Kidney (tissue), 13 donors: ENCODE measurements at regions not wholly inside any gene's neighbourhood (a gene's known extent, or its start where the extent isn't known, plus 50 kb on each side); places are given as distances from the start of the nearest gene placed in this dataset.

Experiments
- DNase-seq, 5 donors: peaks; one replicate each; pipeline ENCODE4 v3.0.0-alpha.2; 2013 to 2020
- FAIRE-seq: peaks from 2 replicates; lab custom pipeline; 2012; peaks lifted over from hg19 to GRCh38; lab: Jason Lieb, UNC
- H3K27ac ChIP-seq, 2 donors: one replicate each; pipeline ENCODE4 v1.7.0; 2013; ENCODE audit warnings: low read depth in 2 of 2, low read length in 2 of 2, inconsistent platforms in 1 of 2
- H3K27me3 ChIP-seq: one replicate; pipeline ENCODE4 v1.7.1; 2013; ENCODE audit warnings: low read length, inconsistent platforms; ENCODE audit not compliant: control insufficient read depth, insufficient read depth
- H3K36me3 ChIP-seq, 3 donors: one replicate each; pipeline versions ENCODE4 v1.7.0 to v1.7.1; 2013; ENCODE audit warnings: low read length in 3 of 3, control low read depth in 1 of 3, inconsistent platforms in 1 of 3; ENCODE audit not compliant: insufficient read depth in 3 of 3, control insufficient read depth in 2 of 3
- H3K4me1 ChIP-seq, 3 donors: one replicate each; pipeline versions ENCODE4 v1.7.0 to v1.7.1; 2013; ENCODE audit warnings: low read length in 3 of 3, inconsistent platforms in 1 of 3, low read depth in 1 of 3; ENCODE audit not compliant: control insufficient read depth in 2 of 3, insufficient read depth in 2 of 3
- H3K4me3 ChIP-seq, 3 donors: one replicate each; pipeline versions ENCODE4 v1.7.0 to v1.8.1; 2013; ENCODE audit warnings: low read length in 3 of 3, control low read depth in 1 of 3, inconsistent platforms in 1 of 3
- H3K9ac ChIP-seq, 3 donors: one replicate each; pipeline versions ENCODE4 v1.7.0 to v1.7.1; 2013; ENCODE audit warnings: low read length in 3 of 3, control low read depth in 1 of 3, inconsistent platforms in 1 of 3
- H3K9me3 ChIP-seq, 3 donors: one replicate each; pipeline versions ENCODE4 v1.7.0 to v1.7.1; 2013; ENCODE audit warnings: low read length in 3 of 3, control low read depth in 1 of 3, inconsistent platforms in 1 of 3; ENCODE audit not compliant: control insufficient read depth in 2 of 3, insufficient read depth in 1 of 3
- intact Hi-C: fragments of 100-400 bp; cut with DNase I; formaldehyde crosslinking; loops from one replicate; pipeline ENCODE4 v1.11.1; 2022
- TF ChIP-seq, protein P1 (sequence below): IDR thresholded peaks from 3 replicates; pipeline ENCODE4 v1.5.1; 2012; ENCODE audit warnings: mild to moderate bottlenecking, moderate library complexity, borderline replicate concordance; ENCODE audit not compliant: insufficient read depth; ENCODE audit errors: extremely low read depth
- donor health status: control.
- donor health status: control.
- donor health status: control.
- donor health status: control.
- donor health status: control.
- donor health status: DM: yes; HTN: yes; CAD: no.
- donor health status: Normal renal cell carcinoma (clear cell type).

DNA sequence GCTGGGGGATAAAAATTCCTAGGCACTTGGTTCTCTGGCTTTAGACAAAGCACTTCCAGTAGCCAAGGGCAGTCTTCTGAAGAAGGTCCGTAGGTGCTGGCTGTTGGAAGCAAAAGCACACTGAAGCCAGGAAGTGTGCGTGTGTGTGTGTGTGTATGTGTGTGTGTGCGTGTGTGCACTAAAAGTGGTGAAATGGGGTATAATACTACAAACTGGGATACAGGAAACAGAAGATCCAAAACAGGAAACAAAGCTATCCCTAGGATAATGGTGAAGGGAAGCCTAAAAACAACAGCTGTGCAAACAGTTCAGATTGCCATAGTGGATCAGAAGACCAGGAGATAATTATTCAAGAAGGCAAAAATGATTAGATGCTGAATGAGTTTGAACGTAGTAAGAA lies 103.4 kb downstream of the IL20RB start:
- H3K9me3 ChIP-seq: peaks cover 0 to 3% (median 0%) of the 10 kb centered on the region in 3 donors
- FAIRE-seq (no peak), DNase-seq (peak in 1 of 5 donors; percentile 0)
- H3K9ac ChIP-seq: no peak overlapping the region
- H3K27ac ChIP-seq: no peak overlapping the region
- no peaks in the 10 kb centered on the region for H3K4me1 ChIP-seq
- H3K4me3 ChIP-seq: no peak overlapping the region
- intact Hi-C loops: no loop called here
- TF ChIP-seq, protein P1, sequence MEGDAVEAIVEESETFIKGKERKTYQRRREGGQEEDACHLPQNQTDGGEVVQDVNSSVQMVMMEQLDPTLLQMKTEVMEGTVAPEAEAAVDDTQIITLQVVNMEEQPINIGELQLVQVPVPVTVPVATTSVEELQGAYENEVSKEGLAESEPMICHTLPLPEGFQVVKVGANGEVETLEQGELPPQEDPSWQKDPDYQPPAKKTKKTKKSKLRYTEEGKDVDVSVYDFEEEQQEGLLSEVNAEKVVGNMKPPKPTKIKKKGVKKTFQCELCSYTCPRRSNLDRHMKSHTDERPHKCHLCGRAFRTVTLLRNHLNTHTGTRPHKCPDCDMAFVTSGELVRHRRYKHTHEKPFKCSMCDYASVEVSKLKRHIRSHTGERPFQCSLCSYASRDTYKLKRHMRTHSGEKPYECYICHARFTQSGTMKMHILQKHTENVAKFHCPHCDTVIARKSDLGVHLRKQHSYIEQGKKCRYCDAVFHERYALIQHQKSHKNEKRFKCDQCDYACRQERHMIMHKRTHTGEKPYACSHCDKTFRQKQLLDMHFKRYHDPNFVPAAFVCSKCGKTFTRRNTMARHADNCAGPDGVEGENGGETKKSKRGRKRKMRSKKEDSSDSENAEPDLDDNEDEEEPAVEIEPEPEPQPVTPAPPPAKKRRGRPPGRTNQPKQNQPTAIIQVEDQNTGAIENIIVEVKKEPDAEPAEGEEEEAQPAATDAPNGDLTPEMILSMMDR: no peak
- H3K36me3 ChIP-seq: no peaks in the 10 kb centered on the region
- H3K27me3 ChIP-seq: no peaks in the 10 kb centered on the region

DNA sequence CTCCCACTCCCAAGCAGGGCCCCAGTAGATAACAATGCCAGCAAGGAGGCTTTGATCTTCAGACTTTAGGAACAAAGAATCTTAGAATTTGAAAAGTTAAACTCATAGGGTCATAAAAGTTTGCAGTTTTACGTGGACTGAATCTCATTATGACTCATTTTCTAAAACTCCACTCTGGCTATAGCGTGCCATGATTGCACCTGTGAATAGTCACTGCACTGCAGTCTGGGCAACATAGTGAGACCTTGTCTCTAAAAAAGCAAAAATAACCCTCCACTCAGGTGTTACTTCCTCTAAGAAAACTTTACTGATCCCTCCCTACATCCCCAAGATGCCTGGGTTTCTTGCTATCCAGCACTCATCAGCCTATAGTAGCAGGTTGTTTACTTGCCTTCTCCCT lies 104.5 kb downstream of the IL20RB start:
- Histone ChIP-seq H3K36me3 (no peaks in the 10 kb centered on the region), H3K27me3 (no peaks in the 10 kb centered on the region), H3K4me1 (no peaks in the 10 kb centered on the region), H3K9me3 (peaks cover 0 to 3% (median 0%) of the 10 kb centered on the region in 3 donors), H3K4me3 (no peak overlapping the region), H3K27ac (no peak overlapping the region), H3K9ac (no peak overlapping the region)
- intact Hi-C loops: no loop called here
- TF ChIP-seq, protein P1: no peak
- DNase-seq (no peak), FAIRE-seq (no peak)

DNA sequence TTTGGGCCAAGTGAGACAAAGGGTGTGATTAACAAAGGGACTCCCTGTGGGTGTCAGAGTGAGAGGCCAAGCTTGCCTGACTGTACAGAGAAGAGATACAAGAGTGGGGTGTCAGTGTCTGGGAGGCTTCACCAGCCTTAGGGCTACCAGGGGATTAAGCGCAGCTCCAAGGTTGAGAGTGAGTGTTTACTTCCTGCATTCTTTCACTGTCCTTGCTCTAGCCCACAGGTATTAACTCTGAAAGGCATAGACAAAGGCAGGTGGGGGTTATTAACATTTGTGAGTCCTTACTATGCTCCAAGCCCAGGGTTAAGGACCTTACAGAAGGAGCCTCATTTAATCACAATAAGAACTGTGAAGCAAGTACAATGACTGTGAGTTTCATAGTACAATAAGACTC lies 107.6 kb downstream of the IL20RB start:
- H3K27ac ChIP-seq: no peak overlapping the region
- no peak overlapping the region for H3K4me3 ChIP-seq
- H3K36me3 ChIP-seq: no peaks in the 10 kb centered on the region
- DNase-seq: no peak
- intact Hi-C loops: no loop called here
- FAIRE-seq: no peak
- no peaks in the 10 kb centered on the region for H3K4me1 ChIP-seq
- H3K9ac ChIP-seq: no peak overlapping the region
- TF ChIP-seq, protein P1: no peak
- peaks cover 0 to 3% (median 0%) of the 10 kb centered on the region in 3 donors for H3K9me3 ChIP-seq
- no peaks in the 10 kb centered on the region for H3K27me3 ChIP-seq

DNA sequence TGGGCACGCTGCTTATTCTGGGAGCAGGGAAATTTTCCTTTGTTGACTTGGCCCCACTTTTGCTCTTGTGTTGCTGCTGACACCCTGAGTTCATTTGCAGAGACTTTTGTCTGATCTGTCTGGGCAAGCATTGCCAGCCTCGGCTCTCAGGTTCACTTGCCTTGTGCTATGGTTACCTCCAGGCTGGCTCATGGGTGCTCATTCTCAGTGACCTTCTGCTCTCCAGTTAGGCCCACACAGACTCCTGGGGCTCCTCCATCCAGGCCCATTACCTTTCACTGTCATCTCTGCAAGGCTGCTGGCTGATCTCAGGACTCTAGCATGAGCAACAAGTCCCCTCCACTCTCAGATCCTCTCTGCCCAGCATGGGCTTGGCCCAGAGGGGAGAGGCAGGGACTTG lies 108.3 kb downstream of the IL20RB start:
- no peak overlapping the region for H3K9ac ChIP-seq
- no peak for FAIRE-seq
- no peaks in the 10 kb centered on the region for H3K36me3 ChIP-seq
- no peak for DNase-seq
- no peaks in the 10 kb centered on the region for H3K27me3 ChIP-seq
- H3K4me3 ChIP-seq: no peak overlapping the region
- TF ChIP-seq, protein P1: no peak
- peaks cover 0 to 3% (median 0%) of the 10 kb centered on the region in 3 donors for H3K9me3 ChIP-seq
- intact Hi-C loops: no loop called here
- H3K4me1 ChIP-seq: no peaks in the 10 kb centered on the region
- no peak overlapping the region for H3K27ac ChIP-seq
